Keratinocyte (primary cell): ENCODE measurements at regions not wholly inside any gene's neighbourhood (a gene's known extent, or its start where the extent isn't known, plus 50 kb on each side); places are given as distances from the start of the nearest gene placed in this dataset.

Experiments
- DNase-seq: peaks from one replicate; pipeline ENCODE4 v3.0.0-alpha.2; 2011; ENCODE audit warnings: low read depth, missing footprints, low spot score
- FAIRE-seq: peaks from 2 replicates; lab custom pipeline; 2011; peaks lifted over from hg19 to GRCh38; lab: Jason Lieb, UNC
- H2AFZ ChIP-seq: 2 replicates; pipeline ENCODE4 v1.6.0; 2012; ENCODE audit warnings: low read length, control low read depth, inconsistent platforms; ENCODE audit not compliant: control insufficient read depth
- H3K27ac ChIP-seq: 2 replicates; pipeline ENCODE4 v1.5.1; 2011; ENCODE audit warnings: low read length; ENCODE audit not compliant: control insufficient read depth, insufficient read depth
- H3K27me3 ChIP-seq: 3 replicates; pipeline ENCODE4 v1.6.0; 2011; ENCODE audit warnings: low read length; ENCODE audit not compliant: control insufficient read depth, insufficient read depth; ENCODE audit errors: extremely low read depth
- H3K36me3 ChIP-seq, 2 experiments: 2 replicates in 1 of 2; 3 replicates in 1 of 2; pipeline ENCODE4 v1.5.1; 2011; ENCODE audit warnings: low read length in 2 of 2, mild to moderate bottlenecking in 1 of 2; ENCODE audit not compliant: control insufficient read depth in 2 of 2, insufficient read depth in 2 of 2; ENCODE audit errors: extremely low read depth in 1 of 2
- H3K4me1 ChIP-seq: 3 replicates; pipeline ENCODE4 v1.5.1; 2011; ENCODE audit warnings: low read length; ENCODE audit not compliant: control insufficient read depth, insufficient read depth; ENCODE audit errors: extremely low read depth
- H3K4me2 ChIP-seq: 3 replicates; pipeline ENCODE4 v1.6.0; 2011; ENCODE audit warnings: low read depth, low read length; ENCODE audit not compliant: control insufficient read depth, insufficient read depth; ENCODE audit errors: extremely low read depth
- H3K4me3 ChIP-seq, 3 experiments: fragments of 200-600 bp in 1 of 3; sonication (generic) in 1 of 3; 2 replicates in 2 of 3; 3 replicates in 1 of 3; pipeline ENCODE4 v1.5.1; 2011 to 2016; ENCODE audit warnings: low read length in 3 of 3, mild to moderate bottlenecking in 3 of 3, control low read depth in 2 of 3, inconsistent platforms in 1 of 3, low read depth in 1 of 3, mixed read lengths in 1 of 3, mixed run types in 1 of 3, moderate library complexity in 1 of 3; ENCODE audit not compliant: control insufficient read depth in 2 of 3, insufficient read depth in 2 of 3; ENCODE audit errors: extremely low read depth in 1 of 3
- H3K79me2 ChIP-seq: 2 replicates; pipeline ENCODE4 v1.6.0; 2012; ENCODE audit warnings: low read length; ENCODE audit not compliant: control insufficient read depth, insufficient read depth
- H3K9ac ChIP-seq: 3 replicates; pipeline ENCODE4 v1.6.0; 2011; ENCODE audit warnings: low read length; ENCODE audit not compliant: control insufficient read depth, insufficient read depth; ENCODE audit errors: extremely low read depth
- H3K9me1 ChIP-seq: 3 replicates; pipeline ENCODE4 v1.6.0; 2011; ENCODE audit warnings: low read length; ENCODE audit not compliant: control insufficient read depth, insufficient read depth; ENCODE audit errors: extremely low read depth
- H3K9me3 ChIP-seq: 2 replicates; pipeline ENCODE4 v1.5.1; 2012; ENCODE audit warnings: low read depth, low read length; ENCODE audit not compliant: control insufficient read depth
- H4K20me1 ChIP-seq: 3 replicates; pipeline ENCODE4 v1.6.0; 2011; ENCODE audit warnings: low read length; ENCODE audit not compliant: control insufficient read depth, insufficient read depth; ENCODE audit errors: extremely low read depth
- EZH2 ChIP-seq: IDR thresholded peaks from one replicate; pipeline ENCODE4 v1.6.1; 2012; ENCODE audit warnings: inconsistent platforms, mild to moderate bottlenecking, low read length, moderate library complexity
- dilution Hi-C: fragments of 300-500 bp; cut with MboI; formaldehyde crosslinking; loops from one replicate; pipeline ENCODE4 v1.7.0; 2020; ENCODE audit warnings: low sequenced_read_pairs; ENCODE audit not compliant: extremely low pct_ligation_motif_present
- TF ChIP-seq, protein P1 (sequence below), 3 experiments: IDR thresholded peaks in 1 of 3; conservative IDR thresholded peaks in 1 of 3; optimal IDR thresholded peaks in 1 of 3; 2 replicates in 2 of 3; 3 replicates in 1 of 3; pipeline versions ENCODE3 to v1.5.1; 2011; ENCODE audit warnings: low read length in 3 of 3, mild to moderate bottlenecking in 3 of 3, moderate library complexity in 2 of 3, control low read depth in 1 of 3, inconsistent platforms in 1 of 3; ENCODE audit not compliant: insufficient read depth in 2 of 3; ENCODE audit errors: extremely low read depth in 1 of 3

DNA sequence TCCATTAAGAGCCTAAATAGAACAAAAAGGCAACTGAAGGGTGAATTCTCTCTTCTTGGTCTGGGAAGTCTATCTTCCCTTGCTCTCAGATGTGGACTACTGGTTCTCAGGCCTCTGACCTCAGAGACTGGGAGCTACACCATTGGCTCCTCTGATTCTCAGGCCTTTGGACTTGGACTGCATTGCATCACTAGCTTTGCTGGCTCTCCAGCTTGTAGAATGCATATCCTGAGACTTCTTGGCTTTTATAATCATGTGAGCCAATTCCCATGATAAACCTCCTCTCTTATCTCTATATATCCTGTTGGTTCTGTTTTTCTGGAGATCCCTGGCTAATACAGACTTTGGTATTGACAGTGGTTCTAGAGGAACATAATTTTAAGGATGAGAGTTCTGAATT, 89.8 kb downstream of the PSAT1 start:
- H3K9ac ChIP-seq, result no peak overlapping the region
- no peaks in the 10 kb centered on the region for H3K9me1 ChIP-seq
- H3K36me3 ChIP-seq, result no peaks in the 10 kb centered on the region
- no peaks in the 10 kb centered on the region for H3K4me1 ChIP-seq
- no peak for DNase-seq
- no peak overlapping the region for H3K4me2 ChIP-seq
- no peak for TF ChIP-seq EZH2
- TF ChIP-seq, protein P1, sequence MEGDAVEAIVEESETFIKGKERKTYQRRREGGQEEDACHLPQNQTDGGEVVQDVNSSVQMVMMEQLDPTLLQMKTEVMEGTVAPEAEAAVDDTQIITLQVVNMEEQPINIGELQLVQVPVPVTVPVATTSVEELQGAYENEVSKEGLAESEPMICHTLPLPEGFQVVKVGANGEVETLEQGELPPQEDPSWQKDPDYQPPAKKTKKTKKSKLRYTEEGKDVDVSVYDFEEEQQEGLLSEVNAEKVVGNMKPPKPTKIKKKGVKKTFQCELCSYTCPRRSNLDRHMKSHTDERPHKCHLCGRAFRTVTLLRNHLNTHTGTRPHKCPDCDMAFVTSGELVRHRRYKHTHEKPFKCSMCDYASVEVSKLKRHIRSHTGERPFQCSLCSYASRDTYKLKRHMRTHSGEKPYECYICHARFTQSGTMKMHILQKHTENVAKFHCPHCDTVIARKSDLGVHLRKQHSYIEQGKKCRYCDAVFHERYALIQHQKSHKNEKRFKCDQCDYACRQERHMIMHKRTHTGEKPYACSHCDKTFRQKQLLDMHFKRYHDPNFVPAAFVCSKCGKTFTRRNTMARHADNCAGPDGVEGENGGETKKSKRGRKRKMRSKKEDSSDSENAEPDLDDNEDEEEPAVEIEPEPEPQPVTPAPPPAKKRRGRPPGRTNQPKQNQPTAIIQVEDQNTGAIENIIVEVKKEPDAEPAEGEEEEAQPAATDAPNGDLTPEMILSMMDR (optimal IDR thresholded peaks at IDR 0.05 in 1 of 3, IDR thresholded peaks at IDR 0.05 in 1 of 3, conservative IDR thresholded peaks at IDR 0.05 in 1 of 3; ENCODE audit: extremely low read depth in 1 of 3, insufficient read depth in 2 of 3, low read length in 3 of 3), result no peak
- no peaks in the 10 kb centered on the region for H4K20me1 ChIP-seq
- dilution Hi-C loops, result no loop called here
- no peak overlapping the region for H2AFZ ChIP-seq
- no peak for FAIRE-seq
- H3K27ac ChIP-seq, result no peak overlapping the region
- H3K9me3 ChIP-seq, result no peaks in the 10 kb centered on the region
- H3K4me3 ChIP-seq, result no peak overlapping the region
- H3K79me2 ChIP-seq, result no peaks in the 10 kb centered on the region
- H3K27me3 ChIP-seq, result no peaks in the 10 kb centered on the region

DNA sequence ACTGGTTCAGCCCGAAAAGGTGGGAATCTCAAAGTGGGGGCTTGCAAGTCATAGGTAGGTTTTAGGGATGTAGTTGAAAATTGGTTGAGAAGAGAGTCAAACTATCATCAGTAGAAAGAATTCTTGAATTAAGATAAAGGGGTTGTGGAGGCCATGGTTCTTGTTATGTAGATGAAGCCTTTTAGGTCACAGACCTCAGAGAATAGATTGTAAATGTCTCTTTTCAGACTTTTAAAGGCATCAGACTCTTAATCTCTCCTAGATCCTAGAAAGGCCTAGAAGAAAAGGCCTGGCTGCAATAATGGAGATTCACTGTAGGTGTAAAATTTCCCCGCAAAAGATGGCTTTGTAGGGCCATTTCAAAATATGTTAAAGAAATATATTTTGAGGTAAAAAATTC, 96.4 kb downstream of the PSAT1 start:
- no peaks in the 10 kb centered on the region for H3K79me2 ChIP-seq
- H3K9me3 ChIP-seq, result no peaks in the 10 kb centered on the region
- no peak overlapping the region for H3K27ac ChIP-seq
- H3K36me3 ChIP-seq, result no peaks in the 10 kb centered on the region
- no peak overlapping the region for H3K4me2 ChIP-seq
- no peaks in the 10 kb centered on the region for H3K4me1 ChIP-seq
- H3K9ac ChIP-seq, result no peak overlapping the region
- DNase-seq (no peak), FAIRE-seq (no peak)
- H4K20me1 ChIP-seq, result no peaks in the 10 kb centered on the region
- H3K9me1 ChIP-seq, result no peaks in the 10 kb centered on the region
- H2AFZ ChIP-seq, result no peak overlapping the region
- no peak for TF ChIP-seq EZH2
- TF ChIP-seq, protein P1 (optimal IDR thresholded peaks at IDR 0.05 in 1 of 3, IDR thresholded peaks at IDR 0.05 in 1 of 3, conservative IDR thresholded peaks at IDR 0.05 in 1 of 3; ENCODE audit: extremely low read depth in 1 of 3, insufficient read depth in 2 of 3, low read length in 3 of 3), result no peak
- H3K4me3 ChIP-seq, result no peak overlapping the region
- peaks cover 2% of the 10 kb centered on the region for H3K27me3 ChIP-seq
- dilution Hi-C loops, result no loop called here
